NCI-H82 treated with DMSO at 0.1 percent for 48 hours (cell line): ENCODE measurements at regions not wholly inside any gene's neighbourhood (a gene's known extent, or its start where the extent isn't known, plus 50 kb on each side); places are given as distances from the start of the nearest gene placed in this dataset.
"Not testable (repeated sequence)": the region's sequence is repeated elsewhere in the genome, so short reads cannot be mapped to it uniquely, and the experiment has no call there.

Source experiments
- DNase-seq: peaks from one replicate; lab custom pipeline; 2025; ENCODE audit not compliant: unreplicated experiment; lab: John Stamatoyannopoulos, UW

GRCh38 chr2:208673631-208674030 is 267.0 kb downstream of the PTH2R start:
- DNase-seq, result no peak

GRCh38 chr2:208674919-208675318 is 268.3 kb downstream of the PTH2R start:
- DNase-seq, result no peak

GRCh38 chr2:208685929-208686328 is 279.3 kb downstream of the PTH2R start:
- DNase-seq, result not testable (repeated sequence)

GRCh38 chr2:208686665-208687064 is 280.1 kb downstream of the PTH2R start:
- DNase-seq, result no peak

- not testable (repeated sequence) for DNase-seq
Observed at GRCh38 chr2:208687720-208688119, 281.1 kb downstream of the PTH2R start.

- DNase-seq, result no peak
Observed at GRCh38 chr2:208698114-208698513, 291.5 kb downstream of the PTH2R start.

- DNase-seq, result no peak
Observed at GRCh38 chr2:208708486-208708885, 301.9 kb downstream of the PTH2R start.

- no peak for DNase-seq
Observed at GRCh38 chr2:208711598-208711997, 305.0 kb downstream of the PTH2R start.

GRCh38 chr2:208713066-208713745 is 306.6 kb downstream of the PTH2R start:
- no peak for DNase-seq

- DNase-seq, result no peak
Observed at GRCh38 chr2:208718828-208719227, 312.2 kb downstream of the PTH2R start.

- no peak for DNase-seq
Observed at GRCh38 chr2:208722731-208723130, 316.1 kb downstream of the PTH2R start.

- no peak for DNase-seq
Observed at GRCh38 chr2:208725280-208725679, 318.7 kb downstream of the PTH2R start.

GRCh38 chr2:208726242-208726641 is 319.6 kb downstream of the PTH2R start:
- no peak for DNase-seq

- not testable (repeated sequence) for DNase-seq
Observed at GRCh38 chr2:208751663-208752415, 345.2 kb downstream of the PTH2R start.

GRCh38 chr2:208757364-208757763 is 350.8 kb downstream of the PTH2R start:
- no peak for DNase-seq

- not testable (repeated sequence) for DNase-seq
Observed at GRCh38 chr2:208773074-208773473, 366.5 kb downstream of the PTH2R start.

GRCh38 chr2:208781166-208781565 is 374.6 kb downstream of the PTH2R start:
- no peak for DNase-seq

- DNase-seq, result no peak
Observed at GRCh38 chr2:208782097-208782496, 375.5 kb downstream of the PTH2R start.

- no peak for DNase-seq
Observed at GRCh38 chr2:208783184-208783583, 376.6 kb downstream of the PTH2R start.

GRCh38 chr2:208784774-208785173 is 378.2 kb downstream of the PTH2R start:
- not testable (repeated sequence) for DNase-seq

- DNase-seq, result no peak
Observed at GRCh38 chr2:208791257-208791656, 384.7 kb downstream of the PTH2R start.

- no peak for DNase-seq
Observed at GRCh38 chr2:208792766-208793165, 386.2 kb downstream of the PTH2R start.
